Pancreas (tissue), 10 donors: ENCODE measurements at regions not wholly inside any gene's neighbourhood (a gene's known extent, or its start where the extent isn't known, plus 50 kb on each side); places are given as distances from the start of the nearest gene placed in this dataset.

Source experiments
- ATAC-seq, 4 donors: fragments of 200-7000 bp; cut with Tn5 transposase; one replicate each; pipeline versions ENCODE4 v1.8.0 to v1.9.1; 2020; ENCODE audit warnings: mild to moderate bottlenecking in 4 of 4, moderate library complexity in 4 of 4
- DNase-seq, 6 donors: peaks; one replicate each; pipeline ENCODE4 v3.0.0-alpha.2; 2020
- FAIRE-seq: peaks from 2 replicates; lab custom pipeline; 2012; peaks lifted over from hg19 to GRCh38; lab: Jason Lieb, UNC
- H3K27ac ChIP-seq, 4 donors: fragments of 200-600 bp; sonication (generic); 1 replicate in 3 of 4; 2 replicates in 1 of 4; pipeline versions ENCODE4 v1.5.0 to v1.8.0; 2020
- H3K27me3 ChIP-seq, 4 donors: fragments of 200-600 bp; one replicate each; pipeline ENCODE4 v1.8.0; 2021
- H3K36me3 ChIP-seq, 3 donors: fragments of 200-600 bp; sonication (generic) in 1 of 3; one replicate each; pipeline versions ENCODE4 v1.5.0 to v1.8.0; 2020 to 2021
- H3K4me1 ChIP-seq, 3 donors: fragments of 200-600 bp; one replicate each; pipeline ENCODE4 v1.8.0; 2021
- H3K4me3 ChIP-seq, 4 donors: fragments of 200-600 bp; sonication (generic) in 2 of 4; one replicate each; pipeline versions ENCODE4 v1.5.0 to v1.8.0; 2020 to 2021
- H3K9me3 ChIP-seq, 4 donors: fragments of 200-600 bp; one replicate each; pipeline ENCODE4 v1.8.0; 2021
- WGBS, 2 donors: extraction: QIAGEN DNeasy Blood & Tissue Kit; methylation state at CpG; one replicate each; pipeline ENCODE4 v1.1.7; 2013; 5-methylcytosine and 5-hydroxymethylcytosine counted together
- intact Hi-C, 3 donors: fragments of 100-400 bp; cut with DNase I; formaldehyde crosslinking; loops; one replicate each; pipeline versions ENCODE4 v1.11.1 to v1.14.2; 2022
- TF ChIP-seq, protein P1 (sequence below), 4 donors: fragments of 200-600 bp; sonication (generic) in 3 of 4; IDR thresholded peaks; one replicate each; pipeline versions ENCODE4 v1.5.0 to v1.8.0; 2021; ENCODE audit warnings: antibody characterized with exemption in 4 of 4
- donor health status: healthy with polysubstance abuse.
- donor health status: DM: no; HTN: no; CAD: no; lungs with moderate emphysema.
- donor health status: DM: no; HTN: no; CAD: no.
- donor health status: control.
- donor health status: control.
- donor health status: Bipolar disorder and iron deficiency.
- donor health status: DM: yes; HTN: yes; CAD: no.
- donor health status: DM: no; HTN: no; CAD: no.
- donor health status: DM: no; HTN: no; CAD: no.
- donor health status: DM: yes; HTN: yes; CAD: no.

DNA sequence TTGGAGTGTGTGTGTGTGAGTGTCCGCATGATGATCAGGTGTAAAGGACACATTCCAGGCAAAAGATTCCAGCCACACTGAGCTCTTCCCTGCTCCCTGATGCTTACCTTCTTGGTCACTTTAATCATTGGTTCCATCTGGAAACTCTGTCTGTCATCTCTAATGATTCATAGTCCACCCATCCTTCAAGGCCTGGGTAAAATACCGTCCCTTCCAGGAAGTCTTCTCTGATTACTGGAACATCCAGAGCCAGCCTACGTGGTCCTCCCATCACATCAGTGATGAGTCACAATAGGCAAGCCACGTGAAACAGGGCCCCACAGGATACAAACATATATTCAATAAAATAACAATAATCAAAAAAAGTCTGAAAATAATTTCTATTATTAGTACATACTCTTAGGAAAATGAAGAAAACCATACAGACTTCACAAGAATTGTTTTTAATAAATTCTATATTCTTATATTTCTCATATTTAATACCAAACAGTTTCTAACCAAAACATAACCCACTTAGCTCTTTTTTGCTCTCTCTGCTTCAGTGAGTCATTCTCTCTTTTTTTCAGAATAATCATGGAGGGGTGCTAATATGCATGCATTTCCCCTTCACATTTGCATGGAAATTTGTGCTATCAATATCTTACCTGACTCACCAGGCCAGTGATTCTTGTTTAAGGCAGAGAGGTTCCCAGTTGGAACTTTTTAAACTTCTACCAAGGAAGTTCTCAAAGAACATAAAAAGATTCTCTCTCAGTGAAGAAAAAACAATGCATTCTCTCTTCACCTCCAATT, 263.2 kb downstream of the TOX3 start:
- no peaks in the 10 kb centered on the region for H3K4me1 ChIP-seq
- no peaks in the 10 kb centered on the region for H3K27me3 ChIP-seq
- WGBS, 2 donors = 78 to 84% methylated on average over 4 of the region's 4 CpGs
- no peak overlapping the region for H3K4me3 ChIP-seq
- DNase-seq (no peak), FAIRE-seq (no peak), ATAC-seq (no peak)
- no peaks in the 10 kb centered on the region for H3K36me3 ChIP-seq
- TF ChIP-seq, protein P1, sequence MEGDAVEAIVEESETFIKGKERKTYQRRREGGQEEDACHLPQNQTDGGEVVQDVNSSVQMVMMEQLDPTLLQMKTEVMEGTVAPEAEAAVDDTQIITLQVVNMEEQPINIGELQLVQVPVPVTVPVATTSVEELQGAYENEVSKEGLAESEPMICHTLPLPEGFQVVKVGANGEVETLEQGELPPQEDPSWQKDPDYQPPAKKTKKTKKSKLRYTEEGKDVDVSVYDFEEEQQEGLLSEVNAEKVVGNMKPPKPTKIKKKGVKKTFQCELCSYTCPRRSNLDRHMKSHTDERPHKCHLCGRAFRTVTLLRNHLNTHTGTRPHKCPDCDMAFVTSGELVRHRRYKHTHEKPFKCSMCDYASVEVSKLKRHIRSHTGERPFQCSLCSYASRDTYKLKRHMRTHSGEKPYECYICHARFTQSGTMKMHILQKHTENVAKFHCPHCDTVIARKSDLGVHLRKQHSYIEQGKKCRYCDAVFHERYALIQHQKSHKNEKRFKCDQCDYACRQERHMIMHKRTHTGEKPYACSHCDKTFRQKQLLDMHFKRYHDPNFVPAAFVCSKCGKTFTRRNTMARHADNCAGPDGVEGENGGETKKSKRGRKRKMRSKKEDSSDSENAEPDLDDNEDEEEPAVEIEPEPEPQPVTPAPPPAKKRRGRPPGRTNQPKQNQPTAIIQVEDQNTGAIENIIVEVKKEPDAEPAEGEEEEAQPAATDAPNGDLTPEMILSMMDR (IDR thresholded peaks at IDR 0.05) = no peak
- intact Hi-C loops = no loop called here
- H3K9me3 ChIP-seq = no peaks in the 10 kb centered on the region
- no peak overlapping the region for H3K27ac ChIP-seq

DNA sequence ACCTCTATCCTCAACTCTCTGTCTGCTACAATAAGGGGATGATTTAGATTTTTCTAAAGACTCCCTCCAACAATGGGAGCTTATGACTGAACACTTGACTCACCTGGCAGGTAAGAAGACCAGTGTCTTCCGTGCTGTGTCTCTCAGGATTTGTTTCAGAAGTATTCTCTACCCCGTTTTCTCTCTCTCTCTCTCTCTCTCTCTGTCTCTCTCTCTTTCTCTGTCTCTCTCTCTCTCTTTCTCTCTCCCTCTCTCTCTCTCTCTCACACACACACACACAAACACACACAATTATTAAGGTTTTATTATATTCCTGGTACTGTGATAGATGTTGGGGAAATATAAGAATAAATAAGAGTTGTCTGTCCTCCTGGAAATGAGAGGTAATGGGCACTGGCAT, 263.9 kb downstream of the TOX3 start:
- no peaks in the 10 kb centered on the region for H3K27me3 ChIP-seq
- intact Hi-C loops = no loop called here
- H3K27ac ChIP-seq = no peak overlapping the region
- H3K9me3 ChIP-seq = no peaks in the 10 kb centered on the region
- WGBS, 2 donors = 69 to 72% methylated on average over 2 of the region's 2 CpGs
- ATAC-seq = no peak
- no peaks in the 10 kb centered on the region for H3K4me1 ChIP-seq
- no peak for DNase-seq
- TF ChIP-seq, protein P1 (IDR thresholded peaks at IDR 0.05) = no peak
- no peak for FAIRE-seq
- H3K36me3 ChIP-seq = no peaks in the 10 kb centered on the region
- no peak overlapping the region for H3K4me3 ChIP-seq

DNA sequence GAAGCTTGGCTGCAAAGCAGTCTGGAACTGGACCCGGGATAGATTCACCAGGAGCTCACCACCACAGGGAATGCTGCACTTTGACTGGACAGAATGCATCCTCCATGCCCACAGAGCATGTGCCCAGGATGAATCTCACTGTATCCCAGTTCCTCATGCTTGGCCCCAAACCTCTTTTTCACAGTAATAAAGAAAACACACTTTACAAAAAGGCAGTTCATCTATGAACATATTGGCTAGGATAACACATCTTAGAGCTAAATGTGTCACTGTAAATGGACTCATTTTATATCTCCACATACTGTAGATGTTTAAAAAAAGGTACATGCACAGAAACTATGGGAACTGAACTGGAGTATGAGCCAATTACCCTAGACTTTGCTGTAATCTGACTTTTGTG, 266.9 kb downstream of the TOX3 start:
- Histone ChIP-seq H3K9me3 (no peaks in the 10 kb centered on the region), H3K27me3 (no peaks in the 10 kb centered on the region), H3K4me3 (no peak overlapping the region), H3K27ac (no peak overlapping the region), H3K36me3 (no peaks in the 10 kb centered on the region), H3K4me1 (no peaks in the 10 kb centered on the region)
- FAIRE-seq (no peak), ATAC-seq (no peak), DNase-seq (no peak)
- 67 to 82% methylated on average over 1 of the region's 1 CpG for WGBS, 2 donors
- intact Hi-C loops = no loop called here
- TF ChIP-seq, protein P1 (IDR thresholded peaks at IDR 0.05) = no peak

DNA sequence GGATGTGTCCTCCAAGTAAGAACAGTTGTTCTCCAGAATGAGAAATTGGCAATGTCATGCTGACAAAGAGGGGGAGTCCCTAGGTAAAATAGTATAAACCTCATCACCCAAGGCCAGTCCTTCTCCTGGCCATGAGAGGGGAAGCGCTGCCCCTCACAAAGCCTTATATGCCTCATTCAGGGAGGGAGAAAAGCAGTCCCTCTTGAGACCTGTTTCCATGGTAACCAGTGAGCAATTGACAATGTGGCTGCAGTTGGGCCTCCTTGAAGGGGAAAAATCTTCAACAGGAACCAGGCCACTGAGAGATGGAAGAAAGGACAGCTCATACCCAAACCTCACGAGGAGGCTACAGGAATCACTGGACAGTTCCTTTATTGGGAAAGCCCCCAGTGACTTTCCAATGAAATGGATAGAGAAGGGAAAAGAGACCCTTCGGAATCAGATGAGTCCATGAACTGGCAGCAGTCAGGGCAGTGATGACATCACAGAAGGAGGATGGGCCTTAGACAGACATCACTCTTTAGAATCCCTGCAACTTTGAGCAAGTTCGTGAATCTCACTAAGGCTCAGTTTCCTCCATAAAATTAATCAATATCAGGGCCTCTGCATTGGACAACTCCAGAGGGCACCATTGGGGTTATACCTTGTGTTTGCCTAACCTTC, 275.7 kb downstream of the TOX3 start:
- H3K4me1 ChIP-seq = no peaks in the 10 kb centered on the region
- no peaks in the 10 kb centered on the region for H3K9me3 ChIP-seq
- TF ChIP-seq, protein P1 (IDR thresholded peaks at IDR 0.05) = no peak
- 82 to 90% methylated on average over 4 of the region's 4 CpGs for WGBS, 2 donors
- H3K27ac ChIP-seq = no peak overlapping the region
- FAIRE-seq = no peak
- no peaks in the 10 kb centered on the region for H3K36me3 ChIP-seq
- no peak overlapping the region for H3K4me3 ChIP-seq
- intact Hi-C loops = no loop called here
- ATAC-seq = no peak
- DNase-seq = no peak
- H3K27me3 ChIP-seq = no peaks in the 10 kb centered on the region

DNA sequence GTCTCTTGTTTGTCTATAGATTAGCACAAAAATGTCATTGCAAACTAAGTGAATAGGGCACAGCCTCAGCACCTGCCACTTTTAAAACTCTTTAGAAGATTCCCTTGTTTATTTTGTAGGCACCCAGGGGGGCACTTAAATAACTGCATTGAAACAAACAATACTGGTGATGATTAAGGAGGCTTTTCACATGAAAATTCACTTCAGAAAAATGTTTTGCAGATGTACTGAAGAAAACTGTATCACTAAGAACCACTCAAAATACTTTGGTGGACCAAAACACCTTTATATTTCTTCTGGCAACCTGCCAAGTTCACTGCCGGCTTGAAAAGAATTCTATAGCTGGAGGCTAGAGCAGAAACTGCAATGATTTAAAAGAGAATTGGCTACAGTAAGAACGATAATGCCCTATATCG, 281.5 kb downstream of the TOX3 start:
- Histone ChIP-seq H3K27me3 (no peaks in the 10 kb centered on the region), H3K36me3 (no peaks in the 10 kb centered on the region), H3K4me1 (no peaks in the 10 kb centered on the region), H3K27ac (no peak overlapping the region), H3K4me3 (no peak overlapping the region), H3K9me3 (no peaks in the 10 kb centered on the region)
- TF ChIP-seq, protein P1 (IDR thresholded peaks at IDR 0.05) = no peak
- intact Hi-C loops = no loop called here
- DNase-seq (no peak), FAIRE-seq (no peak), ATAC-seq (no peak)
- 12 to 20% methylated on average over 3 of the region's 3 CpGs for WGBS, 2 donors
